ENCODE measurements at regions not wholly inside any gene's neighbourhood (a gene's known extent, or its start where the extent isn't known, plus 50 kb on each side); places are given as distances from the start of the nearest gene placed in this dataset.

DNA sequence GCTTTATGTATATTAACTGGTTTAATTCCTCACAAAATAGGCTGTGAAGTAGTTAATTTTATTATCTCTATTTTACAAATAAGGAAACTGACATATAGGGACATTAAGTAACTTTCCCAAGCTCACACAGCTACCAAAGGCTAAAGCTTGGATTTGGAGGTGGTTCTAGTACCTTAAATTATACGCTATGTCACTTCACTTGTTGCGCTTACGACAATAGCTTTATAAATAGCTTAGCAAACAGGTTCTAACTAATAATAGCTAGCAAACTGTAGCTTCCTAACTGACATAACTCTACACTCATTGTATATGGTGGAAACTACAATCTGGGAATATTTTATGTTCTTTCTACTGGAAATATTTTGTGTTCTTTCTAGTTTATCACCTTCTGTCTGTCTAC is 666.4 kb upstream of the CPEB2 start:
- Histone ChIP-seq H3K9ac (ENCODE audit: extremely low read depth, low read length, poor library complexity, severe bottlenecking) (no peak overlapping the region), H3K4me3 (ENCODE audit: low read length) (no peak overlapping the region), H3K27me3 (ENCODE audit: control insufficient read depth, insufficient read depth, low read length, poor library complexity, severe bottlenecking) (peaks cover 6% of the 10 kb centered on the region), H3K4me1 (ENCODE audit: control insufficient read depth, insufficient read depth, low read length) (no peaks in the 10 kb centered on the region), H3K9me3 (ENCODE audit: control insufficient read depth, low read length) (peaks cover 5% of the 10 kb centered on the region), H3K27ac (ENCODE audit: low read depth, low read length) (no peak overlapping the region), H3K36me3 (ENCODE audit: control insufficient read depth, insufficient read depth, low read length) (no peaks in the 10 kb centered on the region)
- no peaks in the 10 kb centered on the region for H3K36me3 Mint-ChIP-seq (ENCODE audit: low read depth)
- H3K27ac Mint-ChIP-seq = no peak overlapping the region
- DNase-seq = no peak
- no peaks in the 10 kb centered on the region for H3K9me3 Mint-ChIP-seq
- TF ChIP-seq, protein P1, sequence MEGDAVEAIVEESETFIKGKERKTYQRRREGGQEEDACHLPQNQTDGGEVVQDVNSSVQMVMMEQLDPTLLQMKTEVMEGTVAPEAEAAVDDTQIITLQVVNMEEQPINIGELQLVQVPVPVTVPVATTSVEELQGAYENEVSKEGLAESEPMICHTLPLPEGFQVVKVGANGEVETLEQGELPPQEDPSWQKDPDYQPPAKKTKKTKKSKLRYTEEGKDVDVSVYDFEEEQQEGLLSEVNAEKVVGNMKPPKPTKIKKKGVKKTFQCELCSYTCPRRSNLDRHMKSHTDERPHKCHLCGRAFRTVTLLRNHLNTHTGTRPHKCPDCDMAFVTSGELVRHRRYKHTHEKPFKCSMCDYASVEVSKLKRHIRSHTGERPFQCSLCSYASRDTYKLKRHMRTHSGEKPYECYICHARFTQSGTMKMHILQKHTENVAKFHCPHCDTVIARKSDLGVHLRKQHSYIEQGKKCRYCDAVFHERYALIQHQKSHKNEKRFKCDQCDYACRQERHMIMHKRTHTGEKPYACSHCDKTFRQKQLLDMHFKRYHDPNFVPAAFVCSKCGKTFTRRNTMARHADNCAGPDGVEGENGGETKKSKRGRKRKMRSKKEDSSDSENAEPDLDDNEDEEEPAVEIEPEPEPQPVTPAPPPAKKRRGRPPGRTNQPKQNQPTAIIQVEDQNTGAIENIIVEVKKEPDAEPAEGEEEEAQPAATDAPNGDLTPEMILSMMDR (conservative IDR thresholded peaks at IDR 0.05) = no peak
- H3K4me3 Mint-ChIP-seq = no peak overlapping the region
- no peaks in the 10 kb centered on the region for H3K27me3 Mint-ChIP-seq (ENCODE audit: insufficient read depth)
- H3K4me1 Mint-ChIP-seq = peaks cover 6% of the 10 kb centered on the region
- 96% methylated on average over 3 of the region's 3 CpGs; no CpG with 5 or more reads in 1 of the 2 experiments for WGBS, 2 experiments (ENCODE audit: insufficient coverage in 1 of 2, insufficient read length in 1 of 2)

DNA sequence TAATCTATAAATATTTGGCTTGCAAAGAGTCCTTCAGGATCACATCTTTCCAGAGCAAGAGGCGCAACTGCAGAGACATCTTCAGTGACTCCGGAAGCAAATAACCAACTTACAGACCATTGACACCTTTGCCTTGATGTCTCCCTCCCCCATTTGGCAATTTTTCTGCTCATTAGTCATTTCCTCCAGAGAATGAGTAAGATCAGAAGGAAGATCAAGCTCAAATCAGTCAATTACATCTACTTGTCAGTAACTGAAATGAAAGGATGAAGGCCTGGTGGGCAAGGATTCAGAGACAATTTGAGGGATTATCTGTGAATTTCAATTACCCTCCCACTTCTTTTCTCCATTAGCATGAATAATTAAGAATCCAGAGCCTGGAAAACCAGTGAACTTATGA is 665.6 kb upstream of the CPEB2 start:
- TF ChIP-seq, protein P1 (conservative IDR thresholded peaks at IDR 0.05) = no peak
- no peak overlapping the region for H3K27ac ChIP-seq (ENCODE audit: low read depth, low read length)
- no peak overlapping the region for H3K4me3 ChIP-seq (ENCODE audit: low read length)
- no peak for DNase-seq
- H3K9ac ChIP-seq (ENCODE audit: extremely low read depth, low read length, poor library complexity, severe bottlenecking) = no peak overlapping the region
- 40 to 64% methylated on average over 1 to 2 of the region's 2 CpGs for WGBS, 2 experiments (ENCODE audit: insufficient coverage in 1 of 2, insufficient read length in 1 of 2)
- no peaks in the 10 kb centered on the region for H3K36me3 ChIP-seq (ENCODE audit: control insufficient read depth, insufficient read depth, low read length)
- peaks cover 5% of the 10 kb centered on the region for H3K9me3 ChIP-seq (ENCODE audit: control insufficient read depth, low read length)
- peaks cover 6% of the 10 kb centered on the region for H3K27me3 ChIP-seq (ENCODE audit: control insufficient read depth, insufficient read depth, low read length, poor library complexity, severe bottlenecking)
- Mint-ChIP-seq H3K4me1 (peaks cover 4% of the 10 kb centered on the region), H3K36me3 (ENCODE audit: low read depth) (no peaks in the 10 kb centered on the region), H3K4me3 (no peak overlapping the region), H3K9me3 (no peaks in the 10 kb centered on the region), H3K27ac (no peak overlapping the region), H3K27me3 (ENCODE audit: insufficient read depth) (no peaks in the 10 kb centered on the region)
- H3K4me1 ChIP-seq (ENCODE audit: control insufficient read depth, insufficient read depth, low read length) = no peaks in the 10 kb centered on the region

DNA sequence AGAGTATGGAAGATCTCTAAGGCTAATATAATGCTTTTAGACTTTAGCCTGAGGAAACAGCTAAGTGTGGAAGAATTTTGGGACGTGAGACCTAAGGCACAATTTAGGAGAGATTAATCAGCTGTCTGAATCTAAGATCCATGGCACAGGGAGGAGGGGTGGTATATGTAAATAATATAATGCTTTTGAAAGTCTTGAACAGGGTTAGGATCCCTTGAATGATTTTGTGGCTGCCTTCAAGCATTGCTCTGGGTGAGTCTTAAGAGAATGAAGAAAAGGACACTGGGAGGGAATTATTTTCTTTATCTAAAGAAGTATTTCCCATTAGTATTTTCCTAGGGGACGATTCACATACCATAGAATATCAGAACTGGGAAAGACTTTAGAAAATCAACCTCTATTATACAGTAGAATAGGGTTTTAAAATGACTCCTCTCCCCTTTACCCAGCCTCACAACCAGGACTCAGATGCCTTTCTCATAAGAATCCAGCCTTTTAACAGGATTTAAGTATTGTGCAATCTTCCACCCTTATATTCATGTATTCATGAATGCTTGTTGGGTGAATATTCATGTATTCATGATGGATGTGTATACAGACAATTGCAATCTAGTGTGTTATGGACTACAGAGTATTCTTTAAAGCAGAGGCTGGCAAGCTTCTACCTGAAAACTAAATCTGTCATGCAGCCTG is 664.2 kb upstream of the CPEB2 start:
- no peaks in the 10 kb centered on the region for H3K36me3 ChIP-seq (ENCODE audit: control insufficient read depth, insufficient read depth, low read length)
- no peak overlapping the region for H3K9ac ChIP-seq (ENCODE audit: extremely low read depth, low read length, poor library complexity, severe bottlenecking)
- no peaks in the 10 kb centered on the region for H3K4me1 ChIP-seq (ENCODE audit: control insufficient read depth, insufficient read depth, low read length)
- H3K4me3 ChIP-seq (ENCODE audit: low read length) = no peak overlapping the region
- no peak overlapping the region for H3K27ac ChIP-seq (ENCODE audit: low read depth, low read length)
- no peaks in the 10 kb centered on the region for H3K9me3 Mint-ChIP-seq
- no peaks in the 10 kb centered on the region for H3K27me3 Mint-ChIP-seq (ENCODE audit: insufficient read depth)
- 86 to 91% methylated on average over 1 of the region's 2 CpGs for WGBS, 2 experiments (ENCODE audit: insufficient coverage in 1 of 2, insufficient read length in 1 of 2)
- TF ChIP-seq, protein P1 (conservative IDR thresholded peaks at IDR 0.05) = no peak
- H3K4me1 Mint-ChIP-seq = peaks cover 4% of the 10 kb centered on the region
- no peak for DNase-seq
- peaks cover 5% of the 10 kb centered on the region for H3K9me3 ChIP-seq (ENCODE audit: control insufficient read depth, low read length)
- H3K4me3 Mint-ChIP-seq = no peak overlapping the region
- peaks cover 6% of the 10 kb centered on the region for H3K27me3 ChIP-seq (ENCODE audit: control insufficient read depth, insufficient read depth, low read length, poor library complexity, severe bottlenecking)
- H3K36me3 Mint-ChIP-seq (ENCODE audit: low read depth) = no peaks in the 10 kb centered on the region
- no peak overlapping the region for H3K27ac Mint-ChIP-seq
